ENCODE measurements at regions not wholly inside any gene's neighbourhood (a gene's known extent, or its start where the extent isn't known, plus 50 kb on each side); places are given as distances from the start of the nearest gene placed in this dataset.

GRCh38 chr20:7237251-7237650 lies 469.8 kb downstream of the BMP2 start:
- H3K79me1 ChIP-seq (ENCODE audit: low read depth in 1 of 2, low read length in 2 of 2) = no peaks in the 10 kb centered on the region
- H2AK9ac ChIP-seq (replicated peaks; ENCODE audit: low read depth, low read length, poor library complexity) = no peak overlapping the region
- H3K4me2 ChIP-seq (ENCODE audit: low read depth, low read length) = no peak overlapping the region
- no peak overlapping the region for H4K5ac ChIP-seq (ENCODE audit: low read depth, low read length)
- intact Hi-C loops (cut with micrococcal nuclease) (no loop called here), dilution Hi-C loops (cut with HindIII; ENCODE audit: low sequenced_read_pairs, unreplicated experiment) (no loop called here), in situ Hi-C loops (cut with MboI; ENCODE audit: low sequenced_read_pairs) (no loop called here)
- no peak overlapping the region for H2BK5ac ChIP-seq (ENCODE audit: low read depth, low read length, poor library complexity, severe bottlenecking)
- no peak overlapping the region for H2AFZ ChIP-seq (replicated peaks; ENCODE audit: low read length, poor library complexity)
- ChIA-PET CTCF (no interaction called here), POLR2A (ENCODE audit: unreplicated experiment) (no interaction called here)
- H3K9me3 ChIP-seq (ENCODE audit: control insufficient read depth, insufficient read depth, low read length) = no peaks in the 10 kb centered on the region
- no TSS peak for BruUV-seq (replicated peaks)
- no peak overlapping the region for H3K4me3 ChIP-seq (ENCODE audit: insufficient read depth, low read depth, low read length)
- H3K14ac ChIP-seq (replicated peaks; ENCODE audit: low read depth, low read length) = no peak overlapping the region
- H2BK15ac ChIP-seq (ENCODE audit: low read depth, low read length) = no peak overlapping the region
- WGBS, 2 experiments (ENCODE audit: extremely low coverage in 2 of 2, insufficient read length in 1 of 2) = no CpG with 5 or more reads among the region's 1 CpG
- TF ChIP-seq USF2 (IDR thresholded peaks at IDR 0.05; ENCODE audit: low read depth, low read length) (no peak), MAZ (IDR thresholded peaks at IDR 0.05; ENCODE audit: borderline replicate concordance, low read depth, low read length) (no peak), CHD1 (IDR thresholded peaks at IDR 0.05; ENCODE audit: low read depth, low read length) (no peak), SMC3 (IDR thresholded peaks at IDR 0.05; ENCODE audit: low read depth, low read length) (no peak), RFX5 (IDR thresholded peaks at IDR 0.05; ENCODE audit: low read depth, low read length) (no peak), BHLHE40 (IDR thresholded peaks at IDR 0.05; ENCODE audit: low read depth, low read length) (no peak), RAD21 (IDR thresholded peaks at IDR 0.05; ENCODE audit: low read length) (no peak)
- H3K9me1 ChIP-seq (ENCODE audit: insufficient read depth, low read length) = no peaks in the 10 kb centered on the region
- H3K4me1 ChIP-seq (ENCODE audit: control insufficient read depth, insufficient read depth, low read length) = no peaks in the 10 kb centered on the region
- no peak overlapping the region for H3K18ac ChIP-seq (ENCODE audit: low read depth, low read length)
- no peaks in the 10 kb centered on the region for H3K36me3 ChIP-seq (ENCODE audit: control insufficient read depth, insufficient read depth, low read length)
- H2AK5ac ChIP-seq (ENCODE audit: low read depth, low read length) = no peak overlapping the region
- H4K91ac ChIP-seq (ENCODE audit: insufficient read depth, low read depth, low read length) = no peak overlapping the region
- H3K23ac ChIP-seq (ENCODE audit: low read depth, low read length) = no peak overlapping the region
- ATAC-seq (ENCODE audit: low read depth) = no peak
- H3K27me3 ChIP-seq (ENCODE audit: control insufficient read depth, insufficient read depth, low read length) = no peaks in the 10 kb centered on the region
- no peak overlapping the region for H4K8ac ChIP-seq (ENCODE audit: low read depth in 2 of 2, low read length in 2 of 2)
- no peak overlapping the region for H2BK120ac ChIP-seq (ENCODE audit: low read depth, low read length)
- H3K4ac ChIP-seq (ENCODE audit: low read depth, low read length) = no peak overlapping the region
- H3K9ac ChIP-seq (ENCODE audit: low read depth, low read length) = no peak overlapping the region
- H4K20me1 ChIP-seq (ENCODE audit: insufficient read depth, low read length) = no peaks in the 10 kb centered on the region
- H3K27ac ChIP-seq (ENCODE audit: insufficient read depth, low read length) = no peak overlapping the region
- no peak overlapping the region for H3K56ac ChIP-seq (ENCODE audit: extremely low read depth, insufficient read depth, low read length)
- no peak for DNase-seq
- H2BK20ac ChIP-seq (ENCODE audit: low read depth, low read length) = no peak overlapping the region
